Activated effector memory CD4-positive, alpha-beta T cell treated with Interleukin-2 at 50 U/mL for 16 hours (primary cell): ENCODE measurements at regions not wholly inside any gene's neighbourhood (a gene's known extent, or its start where the extent isn't known, plus 50 kb on each side); places are given as distances from the start of the nearest gene placed in this dataset.

Source experiments
- DNase-seq: peaks from one replicate; pipeline ENCODE4 v3.0.0-alpha.2; 2020

DNA sequence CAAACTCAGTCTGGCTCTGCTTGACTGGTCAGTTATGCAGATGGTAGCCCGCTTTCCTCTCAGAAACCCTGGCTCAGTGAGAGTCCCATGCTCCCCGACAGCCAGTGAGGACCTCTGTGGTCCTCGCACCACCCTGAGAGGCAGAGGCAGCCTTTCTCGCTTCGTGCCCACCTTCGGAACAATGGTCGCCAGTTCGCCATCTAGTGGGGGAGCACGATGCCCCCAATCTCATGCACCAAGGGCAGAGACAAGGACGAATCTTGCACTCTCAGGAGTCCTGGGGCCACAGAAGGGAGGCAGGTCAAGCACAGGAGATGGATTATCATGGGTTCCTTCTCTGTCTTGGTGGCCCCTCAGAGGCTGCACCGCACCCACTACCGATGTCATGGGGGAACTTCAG, 75.2 kb downstream of the RHCG start:
- no peak for DNase-seq

DNA sequence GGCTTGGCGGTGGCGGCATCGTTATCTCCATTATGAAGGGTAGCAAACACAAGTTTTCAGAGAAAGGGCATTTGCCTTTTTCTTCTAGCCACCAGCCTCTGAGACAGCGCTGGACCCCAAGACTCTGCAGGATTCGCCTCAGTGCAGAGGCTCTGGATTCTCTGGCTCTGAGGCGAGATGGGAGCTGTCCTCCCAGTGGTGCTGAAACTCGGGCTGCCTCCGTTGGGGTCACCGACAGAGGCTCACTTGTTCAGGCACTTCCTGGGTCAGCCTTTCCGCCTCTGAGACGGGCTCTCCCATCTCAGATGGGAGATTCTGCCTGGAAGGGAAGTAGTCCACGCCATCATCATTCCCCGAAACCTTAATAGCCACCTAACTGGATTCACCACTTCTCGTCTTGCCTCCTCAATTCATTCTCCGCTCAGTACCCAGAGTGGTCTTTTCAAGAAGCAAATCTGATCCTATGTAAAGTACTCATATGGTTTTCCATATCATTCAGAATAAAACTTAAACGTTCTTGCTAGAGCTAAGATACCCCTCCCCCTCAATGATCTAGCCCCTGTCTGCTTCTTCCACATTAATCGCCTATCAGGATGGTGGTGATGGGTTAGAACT, 76.9 kb downstream of the RHCG start:
- no peak for DNase-seq

- DNase-seq: no peak
Measured at GRCh38 chr15:89417206-89417725, 79.1 kb downstream of the RHCG start.

- peak; percentile 34 for DNase-seq
Measured at GRCh38 chr15:89416339-89417183, 79.8 kb downstream of the RHCG start.

DNA sequence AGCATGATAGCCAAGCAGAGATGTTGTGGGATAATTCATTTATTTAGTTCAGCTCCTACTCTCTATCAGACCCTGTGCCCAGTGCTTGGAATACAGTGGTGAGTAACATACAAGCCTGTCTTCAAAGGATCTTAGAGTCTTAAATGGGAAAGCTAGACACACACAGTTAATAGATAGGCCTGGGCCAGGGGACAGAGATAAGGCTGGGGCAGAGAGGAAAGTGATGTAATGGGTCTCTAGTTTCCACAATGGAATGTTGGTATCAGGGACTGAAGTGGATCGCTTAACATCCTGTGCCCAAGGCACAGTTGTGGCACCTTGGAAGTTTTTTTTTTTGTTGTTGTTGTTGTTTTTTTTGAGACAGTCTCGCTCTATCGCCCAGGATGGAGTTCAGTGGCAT, 79.9 kb upstream of the POLG start:
- no peak for DNase-seq

GRCh38 chr15:89413877-89414276, 79.3 kb upstream of the POLG start:
- DNase-seq: no peak

DNA sequence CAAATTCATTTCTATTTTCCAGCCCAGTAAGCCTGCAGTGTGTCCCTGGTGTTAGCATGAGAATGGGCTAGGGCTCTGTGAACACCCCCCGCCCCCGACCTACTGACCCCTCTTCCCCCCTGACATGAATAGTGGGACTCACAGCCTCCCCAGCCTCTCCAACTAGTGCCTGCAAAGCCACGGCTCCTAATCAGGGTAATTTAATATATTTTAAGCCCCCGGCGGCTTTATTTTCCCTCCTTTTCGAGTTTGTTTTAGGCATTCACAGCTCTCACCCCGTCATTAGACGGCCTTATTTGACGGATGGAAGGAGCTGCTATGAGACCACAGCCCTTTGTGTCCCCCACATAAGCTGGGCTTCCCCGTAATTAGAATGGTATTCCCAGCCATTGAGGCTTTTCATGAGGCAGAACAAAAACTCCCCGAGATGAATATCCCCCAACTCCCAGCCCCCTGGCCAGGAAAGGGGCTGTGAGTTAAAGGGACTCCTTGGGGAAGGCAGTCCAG, 78.3 kb upstream of the POLG start:
- no peak for DNase-seq

- no peak for DNase-seq
Measured at GRCh38 chr15:89410039-89410435, 75.4 kb upstream of the POLG start.

DNA sequence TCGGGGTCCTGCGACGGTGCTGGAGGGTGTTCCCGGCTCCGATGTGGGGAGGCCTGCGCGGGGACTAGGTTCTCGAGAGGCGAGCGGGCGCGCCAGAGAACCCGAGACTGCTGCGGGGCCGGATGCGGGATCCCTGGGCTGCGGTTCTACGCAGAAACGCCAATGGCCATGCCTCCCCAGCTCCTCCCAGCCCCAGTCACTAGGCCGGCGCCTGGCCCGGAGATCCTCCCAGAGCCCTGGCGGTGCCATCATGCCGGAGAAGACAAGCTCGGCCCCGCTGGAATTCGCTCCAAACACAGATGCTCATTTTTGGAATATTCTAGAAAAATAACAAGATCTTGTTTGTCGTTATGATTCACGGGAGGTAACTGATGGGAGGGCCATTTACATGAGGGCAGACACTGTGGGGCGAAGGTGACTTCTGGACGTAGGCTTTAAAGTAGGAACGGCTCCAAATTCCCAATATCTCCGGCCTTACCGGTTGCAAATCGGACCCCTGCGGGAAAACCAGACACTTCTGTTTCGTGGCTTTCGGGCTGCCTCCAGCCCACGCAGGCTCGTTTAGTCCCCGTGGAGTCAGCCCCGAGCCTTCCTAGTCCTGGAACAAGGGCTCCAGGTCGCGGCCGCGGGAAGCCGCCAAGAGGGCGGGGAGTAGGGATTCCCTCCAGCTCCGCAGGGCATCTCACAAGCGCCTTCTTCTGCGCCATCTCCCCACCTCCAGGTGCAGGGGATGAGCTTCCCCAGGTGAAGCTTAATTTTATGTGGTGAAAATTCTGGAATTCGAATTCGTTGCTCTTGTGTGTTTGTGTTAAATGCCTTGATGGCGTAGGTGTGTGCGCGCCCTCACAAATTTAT, 74.8 kb upstream of the POLG start:
- no peak for DNase-seq

GRCh38 chr15:89408372-89409183, 74.0 kb upstream of the POLG start:
- DNase-seq: no peak

DNA sequence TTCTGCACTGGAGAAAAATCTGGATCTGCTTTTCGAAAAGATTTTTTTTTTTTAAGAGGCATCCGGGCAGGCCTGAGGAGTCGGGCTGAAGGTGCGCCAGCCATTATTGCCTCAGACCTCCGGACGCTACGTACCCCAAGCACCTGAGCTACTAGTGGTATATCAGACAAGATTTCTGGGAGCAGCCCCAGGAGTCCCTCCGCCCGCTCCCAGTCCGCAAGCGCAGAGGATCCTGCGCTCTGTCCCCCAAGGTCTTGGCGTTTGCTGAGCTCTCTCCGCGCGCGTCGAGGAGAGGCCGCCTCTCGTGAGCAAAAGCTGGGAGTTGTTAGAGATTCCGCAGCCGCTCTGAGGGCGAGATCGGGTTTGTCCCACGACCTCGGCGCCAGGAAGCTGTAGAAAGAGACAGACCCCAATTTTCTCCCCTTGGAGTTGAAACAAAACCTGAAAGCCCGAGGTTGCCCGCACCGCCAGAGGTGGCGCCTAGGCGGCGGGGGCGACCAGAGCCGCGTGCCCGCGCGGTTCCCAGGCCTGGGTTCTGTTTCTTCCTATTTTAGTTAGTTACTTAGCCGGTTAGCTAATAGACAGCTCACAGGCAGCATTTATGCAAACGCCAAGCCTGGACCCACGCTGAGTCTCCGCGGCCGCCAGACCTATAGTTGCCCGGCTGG, 72.5 kb upstream of the POLG start:
- DNase-seq: no peak

- no peak for DNase-seq
Measured at GRCh38 chr15:89406218-89406939, 71.8 kb upstream of the POLG start.

GRCh38 chr15:89405494-89405893, 70.9 kb upstream of the POLG start:
- DNase-seq: no peak

- no peak for DNase-seq
Measured at GRCh38 chr15:89404023-89404422, 69.4 kb upstream of the POLG start.

- no peak for DNase-seq
Measured at GRCh38 chr15:89402518-89402805, 67.8 kb upstream of the POLG start.

DNA sequence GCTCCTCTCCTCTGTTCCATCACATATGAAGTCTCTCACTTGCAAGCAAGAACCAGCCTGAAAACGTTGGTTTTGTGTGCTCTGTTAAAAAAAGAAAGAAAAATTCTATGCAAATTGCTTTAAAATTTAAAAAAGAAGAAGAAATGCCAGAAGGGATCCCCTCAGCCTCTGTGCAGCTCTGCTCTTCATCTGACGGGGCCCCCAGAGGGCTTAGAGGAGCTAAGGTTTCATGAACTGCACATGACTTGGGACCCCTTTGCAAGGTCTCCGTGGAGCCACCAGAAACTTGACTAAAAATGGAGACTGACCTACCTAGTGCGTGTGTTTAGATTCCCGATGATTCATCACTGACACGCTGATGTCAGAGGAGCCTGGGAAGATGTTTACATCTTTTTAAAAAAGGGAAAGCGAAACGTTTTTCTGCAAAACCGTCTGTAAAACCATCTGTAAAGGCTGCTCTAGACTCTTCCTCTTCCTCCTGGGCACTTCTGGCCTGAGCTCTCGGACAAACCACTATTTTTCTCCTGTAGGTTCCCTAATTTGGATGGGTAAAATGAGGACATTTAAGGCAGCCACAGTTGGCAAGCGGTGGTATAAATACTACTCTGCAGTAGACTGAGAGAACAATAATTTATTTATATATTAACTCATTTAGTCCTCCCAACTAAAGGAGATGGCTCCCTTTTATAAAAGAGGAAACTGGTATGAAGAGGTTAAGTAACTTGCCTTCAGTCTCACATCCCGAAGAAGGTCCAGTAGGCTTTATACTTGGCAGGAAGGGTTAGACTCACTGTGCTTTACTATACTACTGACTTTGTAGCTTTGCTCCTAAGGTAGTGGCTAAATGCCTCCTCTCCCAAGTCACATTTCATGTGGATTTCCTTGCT, 67.2 kb upstream of the POLG start:
- DNase-seq: no peak

DNA sequence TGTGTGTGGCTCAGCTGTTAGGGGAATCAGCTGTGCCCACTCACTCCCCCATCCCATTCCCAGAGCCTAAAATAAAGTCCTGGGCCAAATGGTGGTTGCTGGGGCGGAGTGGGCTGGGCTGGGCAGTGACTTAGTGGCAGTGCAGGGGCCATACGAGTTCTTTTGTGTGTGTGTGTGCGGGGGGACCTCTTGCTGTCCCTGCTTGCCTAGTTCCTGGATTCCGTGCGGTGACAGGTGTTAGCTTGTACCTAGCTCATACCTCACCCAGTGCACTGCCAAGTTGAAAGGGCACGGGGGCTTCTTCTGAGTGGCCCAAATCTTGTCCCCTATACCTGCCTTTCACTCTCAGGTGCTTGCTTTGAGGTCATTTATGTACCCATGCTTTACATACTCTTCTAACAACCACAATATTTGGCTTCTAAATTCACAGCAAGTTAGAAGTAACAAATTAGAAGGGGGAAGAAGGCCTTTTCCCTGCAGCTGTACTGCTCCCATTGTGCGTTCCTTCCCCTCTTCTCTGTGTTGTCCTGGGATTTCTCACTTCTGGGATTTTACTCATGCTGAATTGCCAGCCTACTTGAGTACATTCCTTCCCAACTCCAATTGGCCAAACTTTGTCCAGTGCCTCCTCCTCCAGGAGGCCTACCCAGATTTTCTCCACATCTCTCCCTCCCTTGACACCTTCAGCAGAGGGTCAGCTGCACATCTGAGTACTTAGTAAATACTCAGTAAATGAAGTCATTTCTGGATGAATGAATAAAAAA, 66.3 kb upstream of the POLG start:
- DNase-seq: no peak

DNA sequence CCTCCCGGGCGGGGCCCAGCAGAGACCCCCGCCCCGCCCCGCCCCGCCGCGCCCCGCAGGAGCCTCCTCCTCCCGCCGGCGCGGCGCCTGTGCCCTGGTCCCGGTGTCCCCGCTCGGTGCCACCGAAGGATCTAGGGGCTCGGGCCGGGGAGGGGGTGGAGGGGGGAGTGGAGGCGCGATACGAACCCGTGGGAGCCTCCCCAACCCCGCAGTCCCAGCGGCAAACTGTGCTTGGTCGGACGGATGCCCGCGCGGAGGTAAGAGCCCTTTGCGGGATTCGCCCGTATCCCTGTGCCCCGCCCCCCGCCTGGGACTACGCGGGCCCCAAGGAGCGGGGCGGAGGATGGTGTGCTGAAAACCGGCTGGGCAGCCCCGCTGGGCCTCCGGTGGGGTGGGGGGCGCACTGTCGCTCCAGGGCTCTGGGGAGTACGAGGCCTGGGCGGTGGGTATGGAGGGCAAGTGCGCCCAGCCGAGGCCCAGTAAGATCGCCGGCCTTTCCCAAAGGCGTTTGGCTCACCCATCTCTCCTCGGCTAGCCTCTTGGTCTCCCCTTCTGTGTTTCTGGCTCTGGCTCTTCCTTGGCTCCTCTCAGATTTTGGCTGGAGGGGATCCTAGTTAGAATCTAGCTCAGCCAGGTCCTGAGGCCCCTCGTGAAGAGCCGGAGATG, 65.6 kb upstream of the POLG start:
- no peak for DNase-seq
